WERI-Rb-1 (cell line): ENCODE measurements at regions not wholly inside any gene's neighbourhood (a gene's known extent, or its start where the extent isn't known, plus 50 kb on each side); places are given as distances from the start of the nearest gene placed in this dataset.
"Not testable (repeated sequence)": the region's sequence is repeated elsewhere in the genome, so short reads cannot be mapped to it uniquely, and the experiment has no call there.

Experiments
- DNase-seq: peaks from one replicate; pipeline ENCODE4 v3.0.0-alpha.2; 2020
- H3K27ac ChIP-seq: fragments of 250-450 bp; sonication (Bioruptor Pico); 2 replicates; pipeline ENCODE4 v1.5.1; 2020; ENCODE audit warnings: mild to moderate bottlenecking, moderate library complexity
- H3K27me3 ChIP-seq: fragments of 250-450 bp; sonication (Bioruptor Pico); 2 replicates; pipeline ENCODE4 v1.5.1; 2021; ENCODE audit warnings: mild to moderate bottlenecking, low read depth, moderate library complexity; ENCODE audit not compliant: insufficient read depth, severe bottlenecking
- H3K36me3 ChIP-seq: fragments of 250-450 bp; sonication (Bioruptor Pico); 2 replicates; pipeline ENCODE4 v1.5.1; 2020; ENCODE audit warnings: mild to moderate bottlenecking, moderate library complexity
- H3K4me3 ChIP-seq: 2 replicates; pipeline ENCODE4 v1.5.1; 2011; ENCODE audit warnings: low read depth, mild to moderate bottlenecking, control low read depth, low read length
- H3K9me3 ChIP-seq: fragments of 250-450 bp; sonication (Bioruptor Pico); 2 replicates; pipeline ENCODE4 v1.5.1; 2021; ENCODE audit warnings: mild to moderate bottlenecking, moderate library complexity; ENCODE audit not compliant: severe bottlenecking
- CTCF ChIP-seq: IDR thresholded peaks from 2 replicates; pipeline ENCODE4 v1.5.1; 2011; ENCODE audit warnings: low read depth, mild to moderate bottlenecking, control low read depth, inconsistent platforms, low read length

GRCh38 chr21:9739240-9739639, 782.1 kb upstream of the TPTE start:
- DNase-seq: no peak
- Histone ChIP-seq H3K27ac (no peak overlapping the region), H3K4me3 (no peak overlapping the region), H3K36me3 (no peaks in the 10 kb centered on the region), H3K27me3 (peaks cover 38% of the 10 kb centered on the region), H3K9me3 (peaks cover 10% of the 10 kb centered on the region)
- no peak for TF ChIP-seq CTCF

GRCh38 chr21:9740177-9740941, 781.0 kb upstream of the TPTE start:
- not testable (repeated sequence) for H3K36me3 ChIP-seq, H3K4me3 ChIP-seq, H3K9me3 ChIP-seq, DNase-seq, H3K27ac ChIP-seq
- H3K27me3 ChIP-seq: peaks cover 36% of the 10 kb centered on the region

- H3K9me3 ChIP-seq, DNase-seq, H3K27ac ChIP-seq, H3K4me3 ChIP-seq, H3K36me3 ChIP-seq: not testable (repeated sequence)
- H3K27me3 ChIP-seq: peaks cover 34% of the 10 kb centered on the region
Measured at GRCh38 chr21:9740991-9741742, 780.2 kb upstream of the TPTE start.

- not testable (repeated sequence) for H3K36me3 ChIP-seq, DNase-seq, H3K27ac ChIP-seq, H3K4me3 ChIP-seq, H3K9me3 ChIP-seq
- peaks cover 26% of the 10 kb centered on the region for H3K27me3 ChIP-seq
Measured at GRCh38 chr21:9743566-9743965, 777.8 kb upstream of the TPTE start.

GRCh38 chr21:9744166-9744565, 777.2 kb upstream of the TPTE start:
- H3K4me3 ChIP-seq, H3K9me3 ChIP-seq, DNase-seq, H3K27ac ChIP-seq, H3K36me3 ChIP-seq: not testable (repeated sequence)
- H3K27me3 ChIP-seq: peaks cover 21% of the 10 kb centered on the region

GRCh38 chr21:9744593-9744992, 776.8 kb upstream of the TPTE start:
- not testable (repeated sequence) for H3K36me3 ChIP-seq, H3K4me3 ChIP-seq, H3K9me3 ChIP-seq, H3K27ac ChIP-seq, DNase-seq
- H3K27me3 ChIP-seq: peaks cover 19% of the 10 kb centered on the region

GRCh38 chr21:9745457-9746108, 775.8 kb upstream of the TPTE start:
- not testable (repeated sequence) for H3K9me3 ChIP-seq, H3K36me3 ChIP-seq, H3K27ac ChIP-seq, H3K4me3 ChIP-seq, DNase-seq
- H3K27me3 ChIP-seq: peaks cover 12% of the 10 kb centered on the region

- H3K36me3 ChIP-seq, H3K4me3 ChIP-seq, H3K9me3 ChIP-seq, DNase-seq, H3K27ac ChIP-seq: not testable (repeated sequence)
- H3K27me3 ChIP-seq: peaks cover 15% of the 10 kb centered on the region
Measured at GRCh38 chr21:9746311-9746710, 775.1 kb upstream of the TPTE start.

- peaks cover 15% of the 10 kb centered on the region for H3K27me3 ChIP-seq
- not testable (repeated sequence) for H3K36me3 ChIP-seq, H3K4me3 ChIP-seq, H3K27ac ChIP-seq, H3K9me3 ChIP-seq, DNase-seq
Measured at GRCh38 chr21:9746831-9747606, 774.4 kb upstream of the TPTE start.

GRCh38 chr21:9747870-9748269, 773.5 kb upstream of the TPTE start:
- H3K9me3 ChIP-seq, H3K4me3 ChIP-seq, H3K27ac ChIP-seq, H3K36me3 ChIP-seq, DNase-seq: not testable (repeated sequence)
- H3K27me3 ChIP-seq: peaks cover 18% of the 10 kb centered on the region

GRCh38 chr21:9748451-9748850, 772.9 kb upstream of the TPTE start:
- not testable (repeated sequence) for H3K9me3 ChIP-seq, H3K4me3 ChIP-seq, DNase-seq, H3K27ac ChIP-seq, H3K36me3 ChIP-seq
- peaks cover 18% of the 10 kb centered on the region for H3K27me3 ChIP-seq

- H3K27me3 ChIP-seq: peaks cover 17% of the 10 kb centered on the region
- not testable (repeated sequence) for DNase-seq, H3K36me3 ChIP-seq, H3K27ac ChIP-seq, H3K4me3 ChIP-seq, H3K9me3 ChIP-seq
Measured at GRCh38 chr21:9749741-9750230, 771.6 kb upstream of the TPTE start.
